GM12878 (cell line): ENCODE measurements at regions not wholly inside any gene's neighbourhood (a gene's known extent, or its start where the extent isn't known, plus 50 kb on each side); places are given as distances from the start of the nearest gene placed in this dataset.

Experiments used
- ATAC-seq: fragments of 200-7000 bp; cut with Tn5 transposase; 3 replicates; pipeline ENCODE4 v1.9.1; 2020; ENCODE audit warnings: mild to moderate bottlenecking, moderate library complexity
- BruUV-seq: library from RNA; stranded (reverse); fragments of 400-500 nt; replicated peaks from 2 replicates; lab custom pipeline; 2021; lab: Mats Ljungman, UMichigan
- CTCF ChIA-PET: fragments of 300-600 bp; sonication (Branson Sonifier 250); formaldehyde crosslinking; extraction: SDS; loops from one replicate; lab custom pipeline; 2021; ENCODE audit warnings: inconsistent platforms; lab: Yijun Ruan, JAX
- POLR2A ChIA-PET: fragments of 350-600 bp; formaldehyde crosslinking; extraction: SDS; loops from one replicate; lab custom pipeline; 2021; ENCODE audit warnings: inconsistent platforms; lab: Charles Lee
- RAD21 ChIA-PET: fragments of 300-600 bp; sonication (Branson Sonifier 250); formaldehyde crosslinking; loops from one replicate; lab custom pipeline; 2023; ENCODE audit warnings: antibody characterized with exemption; ENCODE audit not compliant: unreplicated experiment; lab: Charles Lee
- SMC1A ChIA-PET: fragments of 300-600 bp; sonication (Branson Sonifier 250); formaldehyde crosslinking; loops from one replicate; lab custom pipeline; 2023; ENCODE audit not compliant: unreplicated experiment, uncharacterized antibody; lab: Charles Lee
- DNase-seq: peaks from one replicate; pipeline ENCODE4 v3.0.0-alpha.2; 2011; ENCODE audit warnings: low read depth, low spot score
- FAIRE-seq: peaks from 3 replicates; lab custom pipeline; 2011; peaks lifted over from hg19 to GRCh38; lab: Jason Lieb, UNC
- H2AFZ ChIP-seq: 2 replicates; pipeline ENCODE4 v1.6.0; 2011; ENCODE audit warnings: low read depth, low read length, control low read depth; ENCODE audit not compliant: control insufficient read depth
- H3K27ac ChIP-seq: 2 replicates; pipeline ENCODE4 v1.5.1; 2011; ENCODE audit warnings: control low read depth; ENCODE audit not compliant: control insufficient read depth, insufficient read depth
- H3K27me3 ChIP-seq, 2 experiments: replicated peaks in 1 of 2; 2 replicates each; pipeline versions ENCODE4 v1.6.0 to v1.6.1; 2011; ENCODE audit warnings: low read length in 1 of 2; ENCODE audit not compliant: control insufficient read depth in 2 of 2, insufficient read depth in 2 of 2
- H3K36me3 ChIP-seq, 2 experiments: 2 replicates each; pipeline ENCODE4 v1.5.1; 2011; ENCODE audit warnings: low read length in 1 of 2; ENCODE audit not compliant: control insufficient read depth in 2 of 2, insufficient read depth in 2 of 2
- H3K4me1 ChIP-seq: 2 replicates; pipeline ENCODE4 v1.6.1; 2011; ENCODE audit warnings: mild to moderate bottlenecking, low read length, moderate library complexity, mixed read lengths; ENCODE audit not compliant: control insufficient read depth, insufficient read depth
- H3K4me2 ChIP-seq: 2 replicates; pipeline ENCODE4 v1.6.0; 2011; ENCODE audit warnings: control low read depth; ENCODE audit not compliant: control insufficient read depth, insufficient read depth
- H3K4me3 ChIP-seq: fragments of 200-600 bp; sonication (generic); 2 replicates; pipeline ENCODE4 v1.5.1; 2016
- H3K79me2 ChIP-seq: 2 replicates; pipeline ENCODE4 v1.6.0; 2011; ENCODE audit warnings: low read length; ENCODE audit not compliant: control insufficient read depth, insufficient read depth
- H3K9ac ChIP-seq: 2 replicates; pipeline ENCODE4 v1.8.0; 2011; ENCODE audit warnings: low read length, control low read depth, mixed read lengths; ENCODE audit not compliant: control insufficient read depth, insufficient read depth
- H3K9me3 ChIP-seq: replicated peaks from 3 replicates; pipeline ENCODE4 v1.5.1; 2011; ENCODE audit warnings: mild to moderate bottlenecking, low read length; ENCODE audit not compliant: control insufficient read depth, insufficient read depth
- H4K20me1 ChIP-seq: 2 replicates; pipeline ENCODE4 v1.6.0; 2011; ENCODE audit not compliant: control insufficient read depth, insufficient read depth
- CBX5 ChIP-seq: sonication (generic); IDR thresholded peaks from 2 replicates; pipeline ENCODE4 v1.6.1; 2016; ENCODE audit warnings: low read depth, moderate library complexity, mild to moderate bottlenecking, inconsistent platforms
- E2F8 ChIP-seq: fragments of 450-650 bp; IDR thresholded peaks from 2 replicates; pipeline ENCODE4 v1.6.1; 2018; ENCODE audit warnings: mild to moderate bottlenecking, low read depth, moderate library complexity; ENCODE audit not compliant: partially characterized antibody
- NR2C2 ChIP-seq: IDR thresholded peaks from 2 replicates; pipeline ENCODE4 v1.6.1; 2011; ENCODE audit warnings: borderline replicate concordance, low read depth; ENCODE audit not compliant: control insufficient read depth, insufficient read length
- PKNOX1 ChIP-seq: fragments of 450-650 bp; IDR thresholded peaks from 2 replicates; pipeline ENCODE4 v1.6.1; 2016; ENCODE audit warnings: mild to moderate bottlenecking
- RBBP5 ChIP-seq: fragments of 200-600 bp; sonication (generic); conservative IDR thresholded peaks from 2 replicates; pipeline ENCODE4 v1.6.1; 2016
- SIN3A ChIP-seq: IDR thresholded peaks from 2 replicates; pipeline ENCODE4 v1.6.1; 2012; ENCODE audit warnings: low read depth, low read length, improper control_type of control experiment
- SMARCA5 ChIP-seq: fragments of 450-650 bp; IDR thresholded peaks from 2 replicates; pipeline ENCODE4 v1.6.1; 2017; ENCODE audit warnings: mild to moderate bottlenecking
- SPI1 ChIP-seq: IDR thresholded peaks from 2 replicates; pipeline ENCODE4 v1.6.1; 2011; ENCODE audit warnings: low read depth, mild to moderate bottlenecking, low read length, moderate library complexity, borderline replicate concordance; ENCODE audit not compliant: insufficient read depth
- SUZ12 ChIP-seq: fragments of 200-600 bp; sonication (generic); IDR thresholded peaks from one replicate; pipeline ENCODE4 v1.6.1; 2018; ENCODE audit warnings: antibody characterized with exemption, mild to moderate bottlenecking; ENCODE audit not compliant: unreplicated experiment
- ZBTB33 ChIP-seq: fragments of 450-650 bp; IDR thresholded peaks from 2 replicates; pipeline ENCODE4 v1.6.1; 2017; ENCODE audit warnings: mild to moderate bottlenecking
- ZBTB40 ChIP-seq: fragments of 450-650 bp; IDR thresholded peaks from 2 replicates; pipeline ENCODE4 v1.6.1; 2016; ENCODE audit warnings: mild to moderate bottlenecking, moderate library complexity, borderline replicate concordance
- ZNF622 ChIP-seq: fragments of 450-650 bp; IDR thresholded peaks from 2 replicates; pipeline ENCODE4 v1.6.1; 2017; ENCODE audit warnings: mild to moderate bottlenecking, inconsistent platforms
- WGBS: methylation state at CpG from one replicate; pipeline ENCODE4 v1.1.6; 2016; ENCODE audit warnings: low lambda C conversion rate; ENCODE audit not compliant: insufficient replicate concordance, insufficient coverage; ENCODE audit errors: missing lambda C conversion rate; 5-methylcytosine and 5-hydroxymethylcytosine counted together
- in situ Hi-C: fragments of 300-500 bp; cut with MboI; formaldehyde crosslinking; loops from 9 replicates; pipeline ENCODE4 v1.14.3; 2018; ENCODE audit warnings: mixed read lengths
- intact Hi-C: fragments of 100-400 bp; cut with micrococcal nuclease; formaldehyde crosslinking; loops from one replicate; pipeline ENCODE4 v1.14.2; 2022; ENCODE audit not compliant: unreplicated experiment

GRCh38 chrX:39168609-39169008 is 367.4 kb downstream of the MID1IP1 start:
- H3K27ac ChIP-seq = no peak overlapping the region
- ChIA-PET RAD21 (interaction anchor here (1.6 to 2.3 kb wide), 2 partner anchors 28 to 72 kb away, joined by 7 to 18 read pairs; no protein-coding TSS in a partner anchor), CTCF (interaction anchor here (1.2 to 2.3 kb wide), 3 partner anchors 28 to 74 kb away, joined by 5 to 9 read pairs (median 8); no protein-coding TSS in a partner anchor)
- no peaks in the 10 kb centered on the region for H3K79me2 ChIP-seq
- peaks cover 3% of the 10 kb centered on the region; the same call in 1 of the 2 replicates for H3K4me1 ChIP-seq
- TF ChIP-seq NR2C2 (no peak), RBBP5 (no peak), SUZ12 (no peak), CBX5 (no peak), SPI1 (no peak), SMARCA5 (no peak), E2F8 (no peak), SIN3A (no peak), ZBTB33 (no peak), ZBTB40 (no peak), ZNF622 (no peak), PKNOX1 (no peak)
- TF ChIP-seq, all 136 proteins: peak for 0
- FAIRE-seq (no peak), DNase-seq (no peak), ATAC-seq (no peak)
- BruUV-seq = no TSS peak
- Histone ChIP-seq H3K9me3 (no peaks in the 10 kb centered on the region; the same call in 2 of the 3 replicates), H4K20me1 (no peaks in the 10 kb centered on the region), H3K9ac (no peak overlapping the region), H3K4me3 (no peak overlapping the region), H3K4me2 (no peak overlapping the region), H3K36me3 (no peaks in the 10 kb centered on the region), H3K27me3 (no peaks in the 10 kb centered on the region), H2AFZ (no peak overlapping the region)
- ChIA-PET SMC1A (interaction anchor here (0.8 to 4.4 kb wide), 4 partner anchors 11 to 28 kb away, joined by 3 to 36 read pairs (median 14); no protein-coding TSS in a partner anchor), POLR2A (interaction anchor here (2.3 kb wide), 1 partner anchor 9 kb away, joined by 15 read pairs; no protein-coding TSS in a partner anchor)
- WGBS = 33% methylated on average over 11 of the region's 11 CpGs
- intact Hi-C loops (no loop called here), in situ Hi-C loops (no loop called here)
